ENCODE measurements at regions not wholly inside any gene's neighbourhood (a gene's known extent, or its start where the extent isn't known, plus 50 kb on each side); places are given as distances from the start of the nearest gene placed in this dataset.

GRCh38 chr10:124325998-124326636 lies 92.6 kb downstream of the OAT start:
- ATAC-seq (ENCODE audit: low read depth) (no peak), DNase-seq (no peak)
- H2AK9ac ChIP-seq (replicated peaks; ENCODE audit: low read depth, low read length, poor library complexity): no peak overlapping the region
- H2BK20ac ChIP-seq (ENCODE audit: low read depth, low read length): no peak overlapping the region
- H3K9ac ChIP-seq (ENCODE audit: low read depth, low read length): no peak overlapping the region
- no peak overlapping the region for H3K27ac ChIP-seq (ENCODE audit: insufficient read depth, low read length)
- WGBS, 2 experiments (ENCODE audit: extremely low coverage in 2 of 2, insufficient read length in 1 of 2): no CpG with 5 or more reads among the region's 1 CpG
- H3K14ac ChIP-seq (replicated peaks; ENCODE audit: low read depth, low read length): no peak overlapping the region
- no peaks in the 10 kb centered on the region for H3K4me1 ChIP-seq (ENCODE audit: control insufficient read depth, insufficient read depth, low read length)
- H2AFZ ChIP-seq (replicated peaks; ENCODE audit: low read length, poor library complexity): no peak overlapping the region
- H3K4ac ChIP-seq (ENCODE audit: low read depth, low read length): no peak overlapping the region
- no peak overlapping the region for H2BK120ac ChIP-seq (ENCODE audit: low read depth, low read length)
- H2BK5ac ChIP-seq (ENCODE audit: low read depth, low read length, poor library complexity, severe bottlenecking): no peak overlapping the region
- no peak overlapping the region for H3K18ac ChIP-seq (ENCODE audit: low read depth, low read length)
- in situ Hi-C loops (cut with MboI; ENCODE audit: low sequenced_read_pairs): no loop called here
- H4K5ac ChIP-seq (ENCODE audit: low read depth, low read length): no peak overlapping the region
- H3K27me3 ChIP-seq (ENCODE audit: control insufficient read depth, insufficient read depth, low read length): no peaks in the 10 kb centered on the region
- TF ChIP-seq NFE2L2 (IDR thresholded peaks at IDR 0.05; ENCODE audit: low read depth, low read length) (no peak), MAFK (IDR thresholded peaks at IDR 0.05; ENCODE audit: low read depth, low read length) (no peak), SMC3 (IDR thresholded peaks at IDR 0.05; ENCODE audit: low read depth, low read length) (no peak), RCOR1 (IDR thresholded peaks at IDR 0.05; ENCODE audit: insufficient replicate concordance, low read length) (no peak), USF2 (IDR thresholded peaks at IDR 0.05; ENCODE audit: low read depth, low read length) (no peak), MAZ (IDR thresholded peaks at IDR 0.05; ENCODE audit: borderline replicate concordance, low read depth, low read length) (no peak), ELK1 (IDR thresholded peaks at IDR 0.05; ENCODE audit: borderline replicate concordance, low read depth, low read length) (no peak), MXI1 (IDR thresholded peaks at IDR 0.05; ENCODE audit: borderline replicate concordance, low read depth, low read length) (no peak), CTCF (conservative IDR thresholded peaks at IDR 0.05; ENCODE audit: low read depth, low read length) (no peak), POLR2A (IDR thresholded peaks at IDR 0.05; ENCODE audit: low read depth, low read length) (no peak), CEBPB (IDR thresholded peaks at IDR 0.05; ENCODE audit: low read depth, low read length) (no peak), CHD1 (IDR thresholded peaks at IDR 0.05; ENCODE audit: low read depth, low read length) (no peak), BHLHE40 (IDR thresholded peaks at IDR 0.05; ENCODE audit: low read depth, low read length) (no peak)
- H3K9me1 ChIP-seq (ENCODE audit: insufficient read depth, low read length): no peaks in the 10 kb centered on the region
- no peak overlapping the region for H3K56ac ChIP-seq (ENCODE audit: extremely low read depth, insufficient read depth, low read length)
- H3K36me3 ChIP-seq (ENCODE audit: control insufficient read depth, insufficient read depth, low read length): no peaks in the 10 kb centered on the region
- H4K91ac ChIP-seq (ENCODE audit: insufficient read depth, low read depth, low read length): no peak overlapping the region
- no TSS peak for BruUV-seq (replicated peaks)
- no peak overlapping the region for H2AK5ac ChIP-seq (ENCODE audit: low read depth, low read length)
- H4K8ac ChIP-seq (ENCODE audit: low read depth in 2 of 2, low read length in 2 of 2): no peak overlapping the region
- ChIA-PET POLR2A (ENCODE audit: unreplicated experiment) (no interaction called here), CTCF (no interaction called here)
- H3K79me1 ChIP-seq (ENCODE audit: low read depth in 1 of 2, low read length in 2 of 2): no peaks in the 10 kb centered on the region
- no peak overlapping the region for H3K4me3 ChIP-seq (ENCODE audit: insufficient read depth, low read depth, low read length)
- no peaks in the 10 kb centered on the region for H4K20me1 ChIP-seq (ENCODE audit: insufficient read depth, low read length)
- no peak overlapping the region for H3K4me2 ChIP-seq (ENCODE audit: low read depth, low read length)
- intact Hi-C loops (cut with micrococcal nuclease): no loop called here
- dilution Hi-C loops (cut with HindIII; ENCODE audit: low sequenced_read_pairs, unreplicated experiment): no loop called here
- H3K9me3 ChIP-seq (ENCODE audit: control insufficient read depth, insufficient read depth, low read length): peaks cover 4% of the 10 kb centered on the region; the same call in 1 of the 2 replicates
- no peak overlapping the region for H2BK15ac ChIP-seq (ENCODE audit: low read depth, low read length)
- no peak overlapping the region for H3K23ac ChIP-seq (ENCODE audit: low read depth, low read length)
